ENCODE measurements at regions not wholly inside any gene's neighbourhood (a gene's known extent, or its start where the extent isn't known, plus 50 kb on each side); places are given as distances from the start of the nearest gene placed in this dataset.

DNA sequence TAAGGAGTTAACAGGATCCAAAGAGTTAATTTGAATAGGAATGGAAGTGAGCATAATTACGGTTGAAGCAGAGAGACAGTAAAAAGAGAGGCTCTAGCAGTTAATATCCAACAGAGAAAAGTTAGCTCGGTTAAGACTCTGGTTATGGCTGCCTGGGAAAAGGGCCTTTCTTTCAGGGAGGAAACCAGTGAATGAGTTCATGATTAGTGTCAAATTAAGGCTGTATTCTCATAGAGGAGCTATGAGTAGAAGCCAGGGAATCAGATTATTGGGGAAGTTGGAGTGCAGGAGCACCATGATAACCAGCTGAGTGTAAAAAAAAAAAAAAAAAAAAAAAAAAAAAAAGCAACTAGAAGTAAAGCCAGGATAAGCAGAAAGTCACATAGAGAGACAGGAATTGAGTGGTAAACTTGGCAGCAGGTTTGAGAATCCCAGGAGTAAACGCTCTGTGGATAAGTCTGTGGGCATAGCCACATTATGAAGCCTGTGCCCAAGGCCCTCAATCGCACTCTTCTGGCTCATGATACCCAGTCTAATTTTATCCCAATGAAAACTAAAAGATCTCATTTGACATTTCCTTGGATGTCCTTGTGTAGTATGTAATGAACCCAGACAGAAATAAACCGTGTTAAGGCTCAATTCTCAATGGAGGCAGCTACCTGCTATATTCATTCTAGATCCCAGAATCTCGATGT, 372.6 kb upstream of the MPDZ start:
- ATAC-seq, result no peak
- no peaks in the 10 kb centered on the region for H3K79me2 ChIP-seq (ENCODE audit: insufficient read depth, low read length)
- no peaks in the 10 kb centered on the region for H3K36me3 ChIP-seq (replicated peaks in 1 of 2; ENCODE audit: control insufficient read depth in 1 of 2, insufficient read depth in 2 of 2, low read length in 2 of 2)
- no peak overlapping the region for H3K4me2 ChIP-seq (ENCODE audit: low read depth, low read length)
- H3K4me3 ChIP-seq (replicated peaks in 1 of 3; ENCODE audit: insufficient read depth in 1 of 3, low read depth in 2 of 3, low read length in 3 of 3), result no peak overlapping the region
- H3K27me3 ChIP-seq (ENCODE audit: control insufficient read depth in 1 of 2, insufficient read depth in 2 of 2, low read length in 2 of 2), result no peaks in the 10 kb centered on the region
- H2AFZ ChIP-seq (ENCODE audit: low read length), result no peak overlapping the region
- in situ Hi-C loops (cut with HindIII; ENCODE audit: extremely low pct_ligation_motif_present, low pct_unique_long_range_greater_than_20kb), result no loop called here
- no peak for FAIRE-seq
- H3K27ac ChIP-seq (ENCODE audit: extremely low read length, insufficient read depth, low read length), result no peak overlapping the region
- BruUV-seq (replicated peaks), result no TSS peak
- H3K9ac ChIP-seq (ENCODE audit: insufficient read depth, low read depth, low read length), result no peak overlapping the region
- intact Hi-C loops (cut with micrococcal nuclease; ENCODE audit: unreplicated experiment), result no loop called here
- TF ChIP-seq ZNF7 (CRISPR knock-in tag; IDR thresholded peaks at IDR 0.05) (no peak), HMG20A (CRISPR knock-in tag; IDR thresholded peaks at IDR 0.05; ENCODE audit: borderline replicate concordance) (no peak), ZNF264 (CRISPR knock-in tag; IDR thresholded peaks at IDR 0.05) (no peak), ZNF20 (CRISPR knock-in tag; IDR thresholded peaks at IDR 0.05) (no peak)
- TF ChIP-seq, protein P1, sequence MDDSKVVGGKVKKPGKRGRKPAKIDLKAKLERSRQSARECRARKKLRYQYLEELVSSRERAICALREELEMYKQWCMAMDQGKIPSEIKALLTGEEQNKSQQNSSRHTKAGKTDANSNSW (CRISPR knock-in tag; IDR thresholded peaks at IDR 0.05; ENCODE audit: borderline replicate concordance), result no peak
- TF ChIP-seq, protein P2, sequence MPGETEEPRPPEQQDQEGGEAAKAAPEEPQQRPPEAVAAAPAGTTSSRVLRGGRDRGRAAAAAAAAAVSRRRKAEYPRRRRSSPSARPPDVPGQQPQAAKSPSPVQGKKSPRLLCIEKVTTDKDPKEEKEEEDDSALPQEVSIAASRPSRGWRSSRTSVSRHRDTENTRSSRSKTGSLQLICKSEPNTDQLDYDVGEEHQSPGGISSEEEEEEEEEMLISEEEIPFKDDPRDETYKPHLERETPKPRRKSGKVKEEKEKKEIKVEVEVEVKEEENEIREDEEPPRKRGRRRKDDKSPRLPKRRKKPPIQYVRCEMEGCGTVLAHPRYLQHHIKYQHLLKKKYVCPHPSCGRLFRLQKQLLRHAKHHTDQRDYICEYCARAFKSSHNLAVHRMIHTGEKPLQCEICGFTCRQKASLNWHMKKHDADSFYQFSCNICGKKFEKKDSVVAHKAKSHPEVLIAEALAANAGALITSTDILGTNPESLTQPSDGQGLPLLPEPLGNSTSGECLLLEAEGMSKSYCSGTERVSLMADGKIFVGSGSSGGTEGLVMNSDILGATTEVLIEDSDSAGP (CRISPR knock-in tag; IDR thresholded peaks at IDR 0.05; ENCODE audit: borderline replicate concordance), result no peak
- TF ChIP-seq, protein P3, sequence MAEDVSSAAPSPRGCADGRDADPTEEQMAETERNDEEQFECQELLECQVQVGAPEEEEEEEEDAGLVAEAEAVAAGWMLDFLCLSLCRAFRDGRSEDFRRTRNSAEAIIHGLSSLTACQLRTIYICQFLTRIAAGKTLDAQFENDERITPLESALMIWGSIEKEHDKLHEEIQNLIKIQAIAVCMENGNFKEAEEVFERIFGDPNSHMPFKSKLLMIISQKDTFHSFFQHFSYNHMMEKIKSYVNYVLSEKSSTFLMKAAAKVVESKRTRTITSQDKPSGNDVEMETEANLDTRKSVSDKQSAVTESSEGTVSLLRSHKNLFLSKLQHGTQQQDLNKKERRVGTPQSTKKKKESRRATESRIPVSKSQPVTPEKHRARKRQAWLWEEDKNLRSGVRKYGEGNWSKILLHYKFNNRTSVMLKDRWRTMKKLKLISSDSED (CRISPR knock-in tag; IDR thresholded peaks at IDR 0.05), result no peak
- no peaks in the 10 kb centered on the region for H3K4me1 ChIP-seq (ENCODE audit: insufficient read depth, low read length)
- DNase-seq (ENCODE audit: low spot score), result no peak
- 3% methylated on average over 6 of the region's 6 CpGs for WGBS (ENCODE audit: low lambda C conversion rate)
- H3K9me3 ChIP-seq (ENCODE audit: low read length), result no peaks in the 10 kb centered on the region
- ChIA-PET CTCF (ENCODE audit: low intra/inter-chr PET ratio, low total read pairs) (no interaction called here), POLR2A (no interaction called here)
- H4K20me1 ChIP-seq (ENCODE audit: insufficient read depth, low read length), result no peaks in the 10 kb centered on the region
